ENCODE measurements at regions not wholly inside any gene's neighbourhood (a gene's known extent, or its start where the extent isn't known, plus 50 kb on each side); places are given as distances from the start of the nearest gene placed in this dataset.
A peak's percentile ranks its signal among the peaks of the same experiment; 100 is the strongest.

DNA sequence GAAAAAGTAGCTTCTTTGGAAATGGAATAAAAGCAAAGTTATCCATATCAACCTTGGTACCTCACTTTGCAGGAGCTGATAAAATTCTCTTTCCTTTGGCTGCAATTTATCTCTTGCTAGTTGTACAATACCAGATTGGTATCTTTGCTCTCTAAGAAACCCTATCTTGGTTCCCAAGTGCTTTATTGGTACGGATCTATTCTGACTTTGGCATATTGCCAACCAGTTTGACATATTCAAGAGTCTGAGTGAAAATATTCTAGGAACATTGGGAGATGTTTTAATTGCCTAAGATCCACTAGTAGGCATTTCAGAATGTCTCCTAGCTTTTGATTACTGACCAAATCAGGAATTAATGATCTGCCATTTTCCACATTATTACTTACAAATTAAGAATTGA is 167.2 kb upstream of the ATP2B1 start:
- peaks cover 9% of the 10 kb centered on the region for H3K9me3 Mint-ChIP-seq
- peaks cover 6% of the 10 kb centered on the region for H3K36me3 Mint-ChIP-seq (ENCODE audit: low read depth)
- peaks cover 21% of the 10 kb centered on the region for H3K4me1 Mint-ChIP-seq
- DNase-seq: no peak
- H3K27me3 Mint-ChIP-seq (ENCODE audit: low read depth, poor library complexity): peaks cover 6% of the 10 kb centered on the region
- no peak overlapping the region for H3K27ac Mint-ChIP-seq
- TF ChIP-seq, protein P1, sequence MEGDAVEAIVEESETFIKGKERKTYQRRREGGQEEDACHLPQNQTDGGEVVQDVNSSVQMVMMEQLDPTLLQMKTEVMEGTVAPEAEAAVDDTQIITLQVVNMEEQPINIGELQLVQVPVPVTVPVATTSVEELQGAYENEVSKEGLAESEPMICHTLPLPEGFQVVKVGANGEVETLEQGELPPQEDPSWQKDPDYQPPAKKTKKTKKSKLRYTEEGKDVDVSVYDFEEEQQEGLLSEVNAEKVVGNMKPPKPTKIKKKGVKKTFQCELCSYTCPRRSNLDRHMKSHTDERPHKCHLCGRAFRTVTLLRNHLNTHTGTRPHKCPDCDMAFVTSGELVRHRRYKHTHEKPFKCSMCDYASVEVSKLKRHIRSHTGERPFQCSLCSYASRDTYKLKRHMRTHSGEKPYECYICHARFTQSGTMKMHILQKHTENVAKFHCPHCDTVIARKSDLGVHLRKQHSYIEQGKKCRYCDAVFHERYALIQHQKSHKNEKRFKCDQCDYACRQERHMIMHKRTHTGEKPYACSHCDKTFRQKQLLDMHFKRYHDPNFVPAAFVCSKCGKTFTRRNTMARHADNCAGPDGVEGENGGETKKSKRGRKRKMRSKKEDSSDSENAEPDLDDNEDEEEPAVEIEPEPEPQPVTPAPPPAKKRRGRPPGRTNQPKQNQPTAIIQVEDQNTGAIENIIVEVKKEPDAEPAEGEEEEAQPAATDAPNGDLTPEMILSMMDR (IDR thresholded peaks at IDR 0.05): no peak
- no peak overlapping the region for H3K4me3 Mint-ChIP-seq

DNA sequence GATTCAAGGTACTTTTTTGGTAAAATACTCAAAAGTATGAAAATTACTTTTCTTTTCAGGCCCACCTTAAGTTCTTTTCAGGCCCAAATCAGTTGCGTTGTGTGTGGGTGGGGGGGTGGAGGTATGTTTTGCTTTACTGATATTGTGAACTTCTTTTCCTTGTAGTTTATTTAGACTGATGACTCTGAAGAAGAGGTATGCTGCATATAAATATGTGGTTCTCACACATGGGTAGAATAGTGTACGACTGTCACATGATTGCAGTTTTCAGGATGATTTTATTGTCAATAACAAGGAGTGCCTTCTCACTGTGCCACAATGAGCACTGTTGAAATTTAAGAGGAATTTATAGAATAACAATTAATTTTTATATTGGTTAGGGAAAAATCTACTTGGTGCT is 166.6 kb upstream of the ATP2B1 start:
- TF ChIP-seq, protein P1 (IDR thresholded peaks at IDR 0.05): no peak
- Mint-ChIP-seq H3K27me3 (ENCODE audit: low read depth, poor library complexity) (peaks cover 4% of the 10 kb centered on the region), H3K36me3 (ENCODE audit: low read depth) (peaks cover 8% of the 10 kb centered on the region), H3K4me1 (peaks cover 17% of the 10 kb centered on the region), H3K27ac (no peak overlapping the region), H3K9me3 (peaks cover 13% of the 10 kb centered on the region), H3K4me3 (no peak overlapping the region)
- no peak for DNase-seq

DNA sequence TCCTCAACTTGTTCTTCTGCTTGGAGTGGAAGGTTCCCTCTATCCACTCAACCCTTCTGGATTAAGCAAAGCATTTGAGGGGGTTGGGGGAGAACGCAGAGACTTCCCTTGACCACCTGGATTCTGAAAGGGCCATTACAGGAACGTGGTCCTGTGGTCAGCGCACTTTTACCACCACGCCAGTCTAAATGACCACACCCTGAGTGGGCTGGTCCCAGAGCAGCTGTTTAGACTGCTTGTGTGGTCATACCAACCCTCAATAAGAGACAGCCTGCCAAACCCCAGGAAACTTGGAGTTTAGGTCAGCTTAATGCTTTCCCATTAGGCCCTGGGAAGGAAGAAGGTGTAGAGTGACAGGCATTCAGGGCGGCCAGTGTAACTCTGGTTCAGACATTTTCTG is 165.5 kb upstream of the ATP2B1 start:
- peaks cover 4% of the 10 kb centered on the region for H3K27me3 Mint-ChIP-seq (ENCODE audit: low read depth, poor library complexity)
- DNase-seq: no peak
- H3K27ac Mint-ChIP-seq: peak overlapping the region; percentile 34
- TF ChIP-seq, protein P1 (IDR thresholded peaks at IDR 0.05): no peak
- peaks cover 15% of the 10 kb centered on the region for H3K36me3 Mint-ChIP-seq (ENCODE audit: low read depth)
- no peak overlapping the region for H3K4me3 Mint-ChIP-seq
- peaks cover 17% of the 10 kb centered on the region for H3K4me1 Mint-ChIP-seq
- peaks cover 23% of the 10 kb centered on the region for H3K9me3 Mint-ChIP-seq

DNA sequence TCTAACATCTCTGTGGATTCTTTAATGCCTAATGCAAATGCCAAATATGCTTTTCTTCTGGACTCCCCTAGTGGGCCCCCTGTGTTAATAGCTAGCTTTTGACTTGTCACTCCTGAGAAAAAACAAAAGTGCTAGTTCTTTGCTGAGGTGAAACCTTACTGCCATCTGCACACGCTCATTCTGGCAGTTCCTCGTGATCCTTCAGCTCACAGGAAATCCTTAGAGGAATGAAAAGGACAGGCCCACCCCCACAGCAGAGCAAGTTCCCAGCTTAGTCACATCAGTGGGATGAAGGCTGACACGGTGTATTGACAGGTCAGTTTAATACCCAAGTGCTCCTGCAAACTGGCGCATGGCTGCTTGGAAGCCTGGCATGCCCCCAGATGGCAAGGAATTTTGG is 165.1 kb upstream of the ATP2B1 start:
- no peak for DNase-seq
- H3K4me1 Mint-ChIP-seq: peaks cover 15% of the 10 kb centered on the region
- peaks cover 15% of the 10 kb centered on the region for H3K36me3 Mint-ChIP-seq (ENCODE audit: low read depth)
- H3K9me3 Mint-ChIP-seq: peaks cover 24% of the 10 kb centered on the region
- no peak overlapping the region for H3K4me3 Mint-ChIP-seq
- no peaks in the 10 kb centered on the region for H3K27me3 Mint-ChIP-seq (ENCODE audit: low read depth, poor library complexity)
- H3K27ac Mint-ChIP-seq: peak overlapping the region; percentile 77
- TF ChIP-seq, protein P1 (IDR thresholded peaks at IDR 0.05): no peak

DNA sequence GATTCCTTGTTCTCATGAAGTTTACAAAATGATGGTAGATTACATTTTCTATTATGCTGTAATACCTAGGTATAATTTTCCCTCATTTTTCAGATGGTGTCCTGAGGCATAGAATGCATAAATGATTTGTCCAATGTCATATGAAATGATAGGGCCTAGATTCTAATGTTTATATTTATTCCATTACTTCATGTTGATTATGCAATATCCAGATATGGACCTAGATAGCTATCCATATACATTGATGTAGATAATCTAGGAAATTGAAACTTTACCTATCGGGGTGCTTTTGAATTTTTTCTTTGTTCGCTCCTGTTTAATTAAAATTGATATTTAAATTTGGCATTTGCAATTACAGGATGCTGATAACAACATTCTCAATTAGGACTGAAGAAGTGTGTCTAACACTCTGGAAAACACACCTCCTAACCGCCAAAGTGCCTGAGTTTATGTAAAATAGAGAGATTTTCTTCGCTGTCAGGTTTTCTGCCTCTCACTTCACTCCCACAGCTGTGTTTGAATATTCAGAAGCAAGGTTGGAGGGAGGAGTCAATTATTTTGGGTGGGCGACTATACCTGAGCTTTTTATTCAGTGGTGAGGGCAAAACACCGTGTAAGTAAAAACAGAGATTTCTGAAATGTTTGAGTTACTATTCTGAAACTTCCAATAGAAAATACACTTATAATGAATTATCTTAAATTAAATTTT is 164.4 kb upstream of the ATP2B1 start:
- TF ChIP-seq, protein P1 (IDR thresholded peaks at IDR 0.05): no peak
- H3K36me3 Mint-ChIP-seq (ENCODE audit: low read depth): peaks cover 15% of the 10 kb centered on the region
- H3K27me3 Mint-ChIP-seq (ENCODE audit: low read depth, poor library complexity): no peaks in the 10 kb centered on the region
- peaks cover 8% of the 10 kb centered on the region for H3K4me1 Mint-ChIP-seq
- no peak for DNase-seq
- peaks cover 31% of the 10 kb centered on the region for H3K9me3 Mint-ChIP-seq
- H3K27ac Mint-ChIP-seq: no peak overlapping the region
- no peak overlapping the region for H3K4me3 Mint-ChIP-seq

All from nephron progenitor cell (in vitro differentiated cells).